ENCODE measurements at regions not wholly inside any gene's neighbourhood (a gene's known extent, or its start where the extent isn't known, plus 50 kb on each side); places are given as distances from the start of the nearest gene placed in this dataset.

- DNase-seq (ENCODE audit: low read depth): no peak
Observed at GRCh38 chr1:93744299-93744988, 62.8 kb upstream of the BCAR3 start.

- no peak for DNase-seq (ENCODE audit: low read depth)
Observed at GRCh38 chr1:93743465-93743864, 61.8 kb upstream of the BCAR3 start.

- no peak for DNase-seq (ENCODE audit: low read depth)
Observed at GRCh38 chr1:93740601-93741031, 59.0 kb upstream of the BCAR3 start.

GRCh38 chr1:93740157-93740556 is 58.5 kb upstream of the BCAR3 start:
- no peak for DNase-seq (ENCODE audit: low read depth)

- no peak for DNase-seq (ENCODE audit: low read depth)
Observed at GRCh38 chr1:93739472-93739871, 57.8 kb upstream of the BCAR3 start.

GRCh38 chr1:93738926-93739325 is 57.3 kb upstream of the BCAR3 start:
- DNase-seq (ENCODE audit: low read depth): no peak

- no peak for DNase-seq (ENCODE audit: low read depth)
Observed at GRCh38 chr1:93738075-93738622, 56.5 kb upstream of the BCAR3 start.

- no peak for DNase-seq (ENCODE audit: low read depth)
Observed at GRCh38 chr1:93735722-93736121, 54.1 kb upstream of the BCAR3 start.

- DNase-seq (ENCODE audit: low read depth): no peak
Observed at GRCh38 chr1:93734999-93735398, 53.4 kb upstream of the BCAR3 start.

- DNase-seq (ENCODE audit: low read depth): no peak
Observed at GRCh38 chr1:93733340-93733739, 51.7 kb upstream of the BCAR3 start.

- no peak for DNase-seq (ENCODE audit: low read depth)
Observed at GRCh38 chr1:93732514-93732913, 50.9 kb upstream of the BCAR3 start.
